GM21360 (cell line): ENCODE measurements at regions not wholly inside any gene's neighbourhood (a gene's known extent, or its start where the extent isn't known, plus 50 kb on each side); places are given as distances from the start of the nearest gene placed in this dataset.
"Not testable (repeated sequence)": the region's sequence is repeated elsewhere in the genome, so short reads cannot be mapped to it uniquely, and the experiment has no call there.

ENCODE experiments used
- ATAC-seq: cut with Tn5 transposase; IDR thresholded peaks from one replicate; pipeline ENCODE4 v1.9.1; 2021; ENCODE audit warnings: mild to moderate bottlenecking, moderate library complexity; ENCODE audit not compliant: unreplicated experiment

- ATAC-seq: no peak
Measured at GRCh38 chr5:4581289-4581688, 558.8 kb upstream of the ADAMTS16 start.

DNA sequence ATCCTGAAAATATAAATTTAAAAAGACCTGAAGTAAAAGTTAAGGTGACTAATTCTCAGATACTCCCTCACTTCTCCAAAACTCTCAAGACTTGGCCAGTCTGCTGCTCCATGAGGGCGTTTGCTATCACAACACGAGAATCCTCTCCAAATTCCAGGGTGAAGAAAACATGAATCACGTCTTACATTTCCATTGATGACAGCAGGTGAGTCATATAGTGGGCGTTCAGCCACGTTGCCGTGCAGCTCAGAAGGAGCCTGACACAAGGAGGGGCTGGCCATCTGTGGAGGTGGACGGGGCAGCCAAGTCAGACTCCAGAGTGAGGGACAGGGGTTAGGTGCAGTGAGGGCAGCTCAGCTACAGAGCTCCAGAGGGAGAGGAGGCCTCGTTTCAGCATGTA lies 555.1 kb upstream of the ADAMTS16 start:
- ATAC-seq: no peak

DNA sequence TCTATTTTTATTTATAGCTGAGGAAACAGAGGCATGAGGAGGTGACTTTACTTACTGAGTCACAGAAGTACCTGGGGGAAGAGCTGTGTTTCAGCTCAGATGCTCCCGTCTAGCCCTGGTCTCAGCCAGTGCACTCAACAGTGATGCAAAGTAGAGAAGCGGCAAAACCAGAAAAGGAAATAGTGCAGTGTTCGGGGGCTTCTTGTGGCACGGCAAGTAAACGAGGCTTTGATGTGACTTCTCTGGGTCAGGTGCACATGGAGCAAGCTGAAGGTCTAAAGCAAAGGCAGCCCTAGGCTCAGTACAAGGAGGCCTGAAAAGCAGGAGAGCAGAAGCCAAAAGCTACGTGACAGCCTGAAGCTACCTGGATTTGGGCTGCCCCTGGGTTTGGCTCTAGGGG lies 526.7 kb upstream of the ADAMTS16 start:
- no peak for ATAC-seq

DNA sequence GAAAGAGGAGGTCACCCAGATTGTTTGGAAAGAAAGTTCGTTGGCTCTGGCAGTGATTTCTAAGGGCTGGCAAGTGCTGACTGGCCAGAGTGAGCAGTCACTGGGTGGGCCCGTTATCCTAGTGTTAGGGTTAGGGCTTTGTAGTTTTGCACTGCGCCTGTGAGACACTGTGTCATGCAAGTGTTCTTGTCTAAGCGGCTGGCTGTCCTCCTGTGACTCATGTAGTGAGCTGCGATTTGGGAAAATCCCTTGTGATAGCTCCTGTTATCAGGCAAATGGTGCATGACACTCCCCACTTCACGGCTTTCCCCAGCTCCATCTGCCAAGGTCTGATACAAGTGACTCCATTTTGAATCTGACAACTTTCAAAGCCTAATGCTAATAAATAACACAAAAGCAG lies 526.0 kb upstream of the ADAMTS16 start:
- ATAC-seq: no peak

DNA sequence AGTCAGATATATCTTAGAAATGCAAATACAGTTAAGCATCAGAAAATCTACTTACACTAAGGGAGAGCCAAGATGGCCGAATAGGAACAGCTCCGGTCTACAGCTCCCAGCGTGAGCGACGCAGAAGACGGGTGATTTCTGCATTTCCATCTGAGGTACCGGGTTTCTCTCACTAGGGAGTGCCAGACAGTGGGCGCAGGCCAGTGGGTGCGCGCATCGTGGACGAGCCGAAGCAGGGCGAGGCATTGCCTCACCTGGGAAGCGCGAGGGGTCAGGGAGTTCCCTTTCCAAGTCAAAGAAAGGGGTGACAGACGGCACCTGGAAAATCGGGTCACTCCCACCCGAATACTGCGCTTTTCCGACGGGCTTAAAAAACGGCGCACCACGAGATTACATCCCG lies 524.8 kb upstream of the ADAMTS16 start:
- ATAC-seq: not testable (repeated sequence)

DNA sequence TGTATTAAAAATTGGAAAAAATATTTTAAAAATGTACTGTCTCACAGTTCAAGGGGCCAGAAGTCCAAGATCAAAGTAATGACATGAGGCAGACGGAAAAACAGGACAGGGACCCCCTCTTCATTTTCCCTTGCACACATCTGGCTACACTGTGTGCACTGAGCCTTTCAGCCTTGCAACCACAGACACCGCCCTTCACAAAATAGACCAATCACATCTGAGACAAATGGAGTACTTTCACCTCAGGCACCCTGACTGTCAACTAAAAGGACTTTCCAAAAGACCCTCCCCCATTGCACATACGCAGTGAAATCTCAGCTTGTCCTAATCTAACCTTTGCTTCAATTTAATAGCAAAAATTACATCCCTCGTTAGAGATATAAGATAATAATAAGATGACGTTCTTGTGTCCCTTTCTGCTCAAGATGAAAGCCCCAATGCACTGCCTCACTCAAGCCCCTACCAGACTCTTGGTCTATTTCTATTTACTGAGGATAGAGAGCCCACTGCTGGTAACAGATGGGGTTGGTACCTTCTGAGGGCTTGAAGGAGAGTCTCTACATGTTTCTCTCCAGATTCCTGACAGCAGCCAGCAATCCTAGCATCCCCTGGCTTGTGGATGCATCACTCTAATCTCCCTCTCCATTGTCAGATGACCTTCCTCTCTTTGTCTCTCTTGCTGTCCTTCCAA lies 514.8 kb upstream of the ADAMTS16 start:
- ATAC-seq: no peak

DNA sequence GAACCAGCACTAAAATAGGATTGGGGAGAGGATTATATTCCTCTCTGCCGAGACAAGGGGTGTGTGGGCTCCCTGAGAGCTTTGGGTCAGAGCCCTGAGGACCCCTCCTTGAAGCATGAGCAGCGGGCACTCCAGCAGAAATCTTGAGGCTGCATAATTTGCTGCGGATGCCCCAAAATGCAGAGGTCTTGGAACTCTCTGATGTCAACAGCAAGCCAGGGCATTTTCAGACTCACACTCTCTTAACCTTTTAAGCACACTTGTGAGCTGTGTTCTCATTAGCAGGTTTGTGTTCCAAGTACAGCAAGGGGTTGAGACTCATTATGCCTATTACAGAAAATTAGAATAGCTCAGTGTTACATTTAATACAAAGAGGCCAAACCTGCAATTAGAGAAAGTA lies 513.0 kb upstream of the ADAMTS16 start:
- no peak for ATAC-seq

DNA sequence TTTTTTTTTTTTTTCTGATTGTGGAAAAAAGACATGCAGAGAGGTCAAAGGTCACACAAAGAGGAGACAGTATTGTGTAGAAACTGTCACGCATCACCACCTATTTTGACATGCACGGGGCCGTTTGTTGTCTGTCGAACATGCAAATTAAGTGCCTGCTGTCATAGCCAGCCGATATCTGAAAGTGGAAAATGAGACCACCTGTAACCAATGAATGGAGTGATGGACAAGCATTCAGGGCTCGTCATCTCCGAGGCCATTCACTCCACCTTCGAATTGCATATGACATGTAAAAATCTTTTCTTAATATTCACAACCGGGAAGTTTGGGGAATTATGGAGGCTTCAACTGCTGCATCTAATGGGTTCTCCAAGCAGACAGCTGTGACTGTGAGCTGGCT lies 512.2 kb upstream of the ADAMTS16 start:
- ATAC-seq: no peak

- ATAC-seq: no peak
Measured at GRCh38 chr5:4628645-4629385, 511.3 kb upstream of the ADAMTS16 start.

GRCh38 chr5:4630031-4630430 lies 510.1 kb upstream of the ADAMTS16 start:
- ATAC-seq: no peak

GRCh38 chr5:4634342-4634741 lies 505.8 kb upstream of the ADAMTS16 start:
- ATAC-seq: no peak

- no peak for ATAC-seq
Measured at GRCh38 chr5:4636378-4636777, 503.8 kb upstream of the ADAMTS16 start.

GRCh38 chr5:4639946-4640345 lies 500.2 kb upstream of the ADAMTS16 start:
- ATAC-seq: no peak

DNA sequence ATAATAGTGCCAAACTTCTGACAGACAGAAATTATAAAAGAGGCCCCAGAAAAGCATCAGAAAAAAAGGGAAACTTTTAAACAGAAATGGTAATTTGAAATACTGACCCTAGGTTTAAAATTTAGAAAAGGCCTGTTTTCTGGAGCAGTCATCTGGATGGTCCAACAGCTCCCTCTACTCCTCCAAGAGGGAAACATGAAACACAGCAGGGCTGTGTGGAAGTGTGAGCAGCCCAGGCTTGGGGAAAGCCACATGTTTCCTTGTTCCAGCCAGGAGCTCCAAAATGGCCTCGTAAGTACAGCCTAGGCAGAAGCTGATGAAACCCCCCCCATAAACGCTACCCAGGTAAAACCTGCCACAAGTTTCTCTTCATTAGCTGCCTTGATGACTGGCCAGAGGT lies 499.3 kb upstream of the ADAMTS16 start:
- no peak for ATAC-seq

DNA sequence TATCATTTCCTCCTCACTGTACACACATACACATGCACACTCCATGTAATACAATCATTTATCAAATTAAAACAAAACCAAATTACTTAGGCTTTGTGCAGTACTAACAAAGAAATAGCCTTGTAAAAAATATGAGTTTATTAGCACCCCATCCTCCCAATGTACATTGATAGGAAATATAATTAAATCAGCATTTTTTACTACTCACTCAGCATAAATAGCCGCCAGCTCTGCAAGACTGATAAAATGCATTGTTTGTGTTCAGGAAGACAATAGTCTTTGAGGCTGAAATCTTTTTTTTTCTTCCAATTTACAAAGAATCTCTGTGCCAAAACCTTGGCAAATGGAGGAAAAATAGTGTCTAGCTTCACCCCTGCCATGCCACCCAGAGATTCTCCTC lies 497.6 kb upstream of the ADAMTS16 start:
- no peak for ATAC-seq

- ATAC-seq: no peak
Measured at GRCh38 chr5:4643190-4643589, 496.9 kb upstream of the ADAMTS16 start.

GRCh38 chr5:4643960-4644359 lies 496.2 kb upstream of the ADAMTS16 start:
- ATAC-seq: no peak

GRCh38 chr5:4646715-4647375 lies 493.3 kb upstream of the ADAMTS16 start:
- ATAC-seq: no peak

DNA sequence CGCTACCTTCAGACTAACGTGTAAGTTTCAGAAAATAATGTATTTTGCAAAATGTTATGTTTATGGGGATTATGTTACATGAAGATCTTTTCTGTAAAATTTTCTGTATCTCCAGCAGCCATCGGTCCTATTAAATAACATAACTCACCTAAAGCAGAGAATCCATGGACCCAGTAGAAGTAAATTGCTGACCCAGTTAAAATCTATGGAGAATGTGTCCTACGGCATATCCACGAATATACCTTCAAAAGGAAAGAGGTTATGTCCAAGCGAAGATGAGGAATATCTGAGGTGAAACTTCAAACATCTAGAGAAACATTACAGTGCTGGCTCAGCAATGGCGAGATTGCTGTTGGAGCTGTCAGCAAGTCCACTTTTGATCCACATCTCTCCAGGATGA lies 492.2 kb upstream of the ADAMTS16 start:
- ATAC-seq: no peak

DNA sequence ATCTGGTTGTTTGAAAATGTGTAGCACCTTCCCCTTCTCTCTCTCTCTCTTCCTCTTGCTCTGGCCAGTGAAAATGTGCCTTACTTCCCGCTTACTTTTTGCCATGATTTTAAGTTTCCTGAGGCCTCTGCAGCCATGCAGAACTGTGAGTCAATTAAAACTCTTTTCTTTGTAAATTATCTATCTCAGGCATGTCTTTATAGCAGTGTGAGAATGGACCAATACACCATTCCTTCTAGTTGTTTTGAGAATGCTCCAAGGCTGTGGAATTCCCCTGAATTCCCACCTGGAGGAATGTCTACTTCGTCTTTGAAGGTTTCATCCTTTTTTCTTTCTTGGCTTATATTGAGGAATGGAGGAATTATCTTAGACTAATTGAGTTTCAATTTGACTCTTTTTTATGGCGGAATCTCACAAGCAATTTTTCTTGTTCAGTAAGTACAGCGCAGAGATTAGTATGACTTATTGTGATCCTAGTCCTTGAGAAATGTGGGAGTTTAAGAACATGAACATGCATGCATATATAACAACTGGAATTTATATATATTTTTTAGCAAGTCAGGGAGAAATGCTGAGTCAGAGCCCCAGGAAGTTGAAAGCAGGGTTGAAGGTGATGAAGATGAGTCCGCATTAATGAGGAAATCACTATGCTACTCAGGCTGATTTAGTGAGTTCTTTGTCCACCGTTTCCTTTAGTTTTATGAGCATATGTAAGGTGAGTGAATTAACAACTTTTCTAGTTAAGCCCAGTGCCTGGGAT lies 488.1 kb upstream of the ADAMTS16 start:
- no peak for ATAC-seq

- no peak for ATAC-seq
Measured at GRCh38 chr5:4653475-4653874, 486.7 kb upstream of the ADAMTS16 start.
